GM23338 (cell line): ENCODE measurements at regions not wholly inside any gene's neighbourhood (a gene's known extent, or its start where the extent isn't known, plus 50 kb on each side); places are given as distances from the start of the nearest gene placed in this dataset.

Source experiments
- CTCF ChIP-seq, 2 experiments: fragments of 200-600 bp in 1 of 2; sonication (generic) in 1 of 2; conservative IDR thresholded peaks; 2 replicates each; pipeline versions ENCODE4 v1.5.1 to v1.6.1; 2016 to 2017; ENCODE audit warnings: antibody characterized with exemption in 2 of 2, low read depth in 2 of 2, mild to moderate bottlenecking in 2 of 2, moderate library complexity in 1 of 2
- ETS1 ChIP-seq: IDR thresholded peaks from 2 replicates; pipeline ENCODE4 v1.6.1; 2016; ENCODE audit warnings: antibody characterized with exemption
- EZH2 ChIP-seq: fragments of 200-600 bp; sonication (generic); IDR thresholded peaks from one replicate; pipeline ENCODE4 v1.8.0; 2017; ENCODE audit warnings: antibody characterized with exemption, mild to moderate bottlenecking, low read depth; ENCODE audit not compliant: unreplicated experiment
- EZH2phosphoT487 ChIP-seq: fragments of 200-600 bp; sonication (generic); IDR thresholded peaks from one replicate; pipeline ENCODE4 v1.8.1; 2018; ENCODE audit warnings: antibody characterized with exemption; ENCODE audit not compliant: unreplicated experiment
- NANOG ChIP-seq: IDR thresholded peaks from 2 replicates; pipeline ENCODE4 v1.6.1; 2016; ENCODE audit warnings: antibody characterized with exemption, borderline replicate concordance
- POLR2AphosphoS5 ChIP-seq: IDR thresholded peaks from 2 replicates; pipeline ENCODE4 v1.6.1; 2016; ENCODE audit warnings: antibody characterized with exemption, low read depth
- REST ChIP-seq: IDR thresholded peaks from one replicate; pipeline ENCODE4 v1.6.1; 2018; ENCODE audit warnings: antibody characterized with exemption; ENCODE audit not compliant: unreplicated experiment
- ZNF331 ChIP-seq: fragments of 250-450 bp; sonication (Bioruptor Pico); IDR thresholded peaks from 2 replicates; pipeline ENCODE4 v1.5.0; 2020; ENCODE audit warnings: low read depth, mild to moderate bottlenecking, moderate library complexity

- no peak for TF ChIP-seq EZH2phosphoT487
- no peak for TF ChIP-seq CTCF (conservative IDR thresholded peaks at IDR 0.05; ENCODE audit: low read depth in 2 of 2)
- no peak for TF ChIP-seq POLR2AphosphoS5
- TF ChIP-seq EZH2 = no peak
- no peak for TF ChIP-seq REST
- no peak for TF ChIP-seq ETS1
- TF ChIP-seq ZNF331 = no peak
- no peak for TF ChIP-seq NANOG
Observed at GRCh38 chr1:95982711-95983110, 738.9 kb upstream of the PTBP2 start.
